K562 (cell line): ENCODE measurements at regions not wholly inside any gene's neighbourhood (a gene's known extent, or its start where the extent isn't known, plus 50 kb on each side); places are given as distances from the start of the nearest gene placed in this dataset.

Experiments used
- ATAC-seq: fragments of 200-7000 bp; cut with Tn5 transposase; 3 replicates; pipeline ENCODE4 v1.9.1; 2020; ENCODE audit warnings: moderate library complexity
- BruUV-seq: library from RNA; stranded (reverse); fragments of 400-500 nt; replicated peaks from 2 replicates; lab custom pipeline; 2021; lab: Mats Ljungman, UMichigan
- CTCF ChIA-PET: fragments of 300-600 bp; formaldehyde crosslinking; extraction: SDS; loops from one replicate; lab custom pipeline; 2021; ENCODE audit warnings: low intra/inter-chr PET ratio; lab: Yijun Ruan, JAX
- POLR2A ChIA-PET: fragments of 300-600, 350-650 bp; sonication (Branson Sonifier 250); formaldehyde crosslinking; extraction: SDS; loops from one replicate; lab custom pipeline; 2021; ENCODE audit warnings: antibody characterized with exemption, inconsistent platforms; lab: Yijun Ruan, JAX
- DNase-seq, 4 experiments: peaks; one replicate each; pipeline versions ENCODE4 v3.0.0 to v3.0.0-alpha.2; 2011 to 2018; ENCODE audit warnings: low spot score in 3 of 4, mixed read lengths in 3 of 4; ENCODE audit errors: extremely low read depth in 1 of 4
- FAIRE-seq: peaks from 2 replicates; lab custom pipeline; 2011; peaks lifted over from hg19 to GRCh38; lab: Jason Lieb, UNC
- H2AFZ ChIP-seq: 2 replicates; pipeline ENCODE4 v1.6.0; 2011; ENCODE audit warnings: low read depth, low read length, control low read depth, inconsistent platforms
- H3K27ac ChIP-seq: fragments of 200-600 bp; 3 replicates; pipeline ENCODE4 v1.8.0; 2011; ENCODE audit warnings: low read depth, mild to moderate bottlenecking, control low read depth, inconsistent platforms, low read length, moderate library complexity, mixed read lengths; ENCODE audit errors: extremely low read depth
- H3K27me3 ChIP-seq, 2 experiments: fragments of 300-600 bp in 1 of 2; 2 replicates in 1 of 2; 3 replicates in 1 of 2; pipeline versions ENCODE4 v1.6.0 to v1.8.0; 2011; ENCODE audit warnings: inconsistent platforms in 2 of 2, low read length in 2 of 2, mild to moderate bottlenecking in 1 of 2, mixed read lengths in 1 of 2, moderate library complexity in 1 of 2; ENCODE audit not compliant: control insufficient read depth in 2 of 2, insufficient read depth in 2 of 2
- H3K36me3 ChIP-seq: fragments of 300-600 bp; 3 replicates; pipeline ENCODE4 v1.8.0; 2011; ENCODE audit warnings: mild to moderate bottlenecking, low read length, inconsistent platforms; ENCODE audit not compliant: control insufficient read depth, insufficient read depth
- H3K4me1 ChIP-seq, 2 experiments: fragments of 200-600 bp in 1 of 2; replicated peaks in 1 of 2; 2 replicates in 1 of 2; 3 replicates in 1 of 2; pipeline versions ENCODE4 v1.5.1 to v1.8.0; 2011; ENCODE audit warnings: inconsistent platforms in 2 of 2, low read length in 2 of 2, mild to moderate bottlenecking in 1 of 2, mixed read lengths in 1 of 2, moderate library complexity in 1 of 2; ENCODE audit not compliant: control insufficient read depth in 2 of 2, insufficient read depth in 2 of 2
- H3K4me2 ChIP-seq: 2 replicates; pipeline ENCODE4 v1.6.1; 2011; ENCODE audit warnings: low read length, control low read depth, inconsistent platforms, mixed read lengths; ENCODE audit not compliant: insufficient read depth
- H3K4me3 ChIP-seq: fragments of 200-600 bp; sonication (generic), shearing (Covaris generic); 2 replicates; pipeline ENCODE4 v1.5.1; 2016; ENCODE audit warnings: control low read depth, inconsistent platforms
- H3K79me2 ChIP-seq: fragments of 200-600 bp; 3 replicates; pipeline ENCODE4 v1.8.0; 2011; ENCODE audit warnings: low read length, inconsistent platforms; ENCODE audit not compliant: control insufficient read depth, insufficient read depth
- H3K9ac ChIP-seq, 2 experiments: 2 replicates each; pipeline versions ENCODE4 v1.6.0 to v1.6.1; 2011; ENCODE audit warnings: low read depth in 2 of 2, low read length in 2 of 2, control low read depth in 1 of 2, inconsistent platforms in 1 of 2, mild to moderate bottlenecking in 1 of 2, mixed read lengths in 1 of 2; ENCODE audit not compliant: insufficient read depth in 1 of 2
- H3K9me1 ChIP-seq: one replicate; pipeline ENCODE4 v1.6.0; 2011; ENCODE audit warnings: inconsistent platforms, mild to moderate bottlenecking, low read length, moderate library complexity; ENCODE audit not compliant: control insufficient read depth, insufficient read depth
- H3K9me3 ChIP-seq: replicated peaks from 2 replicates; pipeline ENCODE4 v1.5.1; 2011; ENCODE audit warnings: low read depth, low read length, inconsistent platforms; ENCODE audit not compliant: control insufficient read depth, insufficient read depth
- H4K20me1 ChIP-seq: replicated peaks from 2 replicates; pipeline ENCODE4 v1.6.1; 2011; ENCODE audit warnings: low read length, inconsistent platforms, mixed read lengths; ENCODE audit not compliant: control insufficient read depth, insufficient read depth
- EGR1 ChIP-seq: fragments of 450-650 bp; conservative IDR thresholded peaks from 2 replicates; pipeline ENCODE4 v1.6.1; 2017; ENCODE audit warnings: mild to moderate bottlenecking
- ETS1 ChIP-seq: conservative IDR thresholded peaks from 2 replicates; pipeline ENCODE4 v1.6.1; 2011; ENCODE audit warnings: low read depth, mild to moderate bottlenecking, low read length; ENCODE audit not compliant: control insufficient read depth
- GATAD2B ChIP-seq: fragments of 450-650 bp; IDR thresholded peaks from 2 replicates; pipeline ENCODE4 v1.6.1; 2017; ENCODE audit warnings: mild to moderate bottlenecking, borderline replicate concordance
- HMG20A ChIP-seq: fragments of 450-650 bp; formaldehyde crosslinking; conservative IDR thresholded peaks from 2 replicates; pipeline ENCODE4 v1.4.0; 2020; ENCODE audit warnings: mild to moderate bottlenecking, mixed read lengths
- NONO ChIP-seq, 2 experiments: fragments of 200-400 bp in 1 of 2; fragments of 450-650 bp in 1 of 2; formaldehyde crosslinking in 1 of 2; IDR thresholded peaks; 2 replicates each; pipeline ENCODE4 v1.6.1; 2017; ENCODE audit warnings: low read depth in 2 of 2, mild to moderate bottlenecking in 2 of 2, moderate library complexity in 2 of 2, low read length in 1 of 2
- NR0B1 ChIP-seq: fragments of 450-650 bp; IDR thresholded peaks from one replicate; pipeline ENCODE4 v1.6.1; 2018; ENCODE audit warnings: mild to moderate bottlenecking, moderate library complexity; ENCODE audit not compliant: partially characterized antibody
- RBM39 ChIP-seq: fragments of 200-400 bp; formaldehyde crosslinking; optimal IDR thresholded peaks from 2 replicates; pipeline ENCODE3; 2018; ENCODE audit warnings: low read depth, low read length
- RFX7 ChIP-seq: fragments of 250-450 bp; sonication (Bioruptor Pico); IDR thresholded peaks from 2 replicates; pipeline ENCODE4 v1.5.1; 2021; ENCODE audit warnings: mild to moderate bottlenecking
- SAFB2 ChIP-seq: fragments of 200-400 bp; formaldehyde crosslinking; IDR thresholded peaks from 2 replicates; pipeline ENCODE4 v1.6.1; 2018; ENCODE audit warnings: borderline replicate concordance, low read length, low read depth, moderate library complexity; ENCODE audit not compliant: severe bottlenecking
- SIN3B ChIP-seq: fragments of 450-650 bp; IDR thresholded peaks from 2 replicates; pipeline ENCODE4 v1.6.1; 2017; ENCODE audit warnings: low read depth, mild to moderate bottlenecking, moderate library complexity
- THRA ChIP-seq: fragments of 450-650 bp; IDR thresholded peaks from 2 replicates; pipeline ENCODE4 v1.6.1; 2017; ENCODE audit warnings: mild to moderate bottlenecking, moderate library complexity
- ZNF212 ChIP-seq: fragments of 450-650 bp; formaldehyde crosslinking; IDR thresholded peaks from 2 replicates; pipeline ENCODE4 v1.4.0; 2020; ENCODE audit warnings: mild to moderate bottlenecking
- ZNF79 ChIP-seq: fragments of 250-450 bp; sonication (Bioruptor Pico); IDR thresholded peaks from 2 replicates; pipeline ENCODE4 v1.4.0; 2020; ENCODE audit warnings: low read depth, mild to moderate bottlenecking, moderate library complexity
- WGBS: fragments of 100-300 bp; shearing (Covaris generic); methylation state at CpG from one replicate; pipeline ENCODE4 v1.1.6; 2016; ENCODE audit warnings: low coverage, mixed read lengths; ENCODE audit not compliant: insufficient coverage; ENCODE audit errors: missing lambda C conversion rate; 5-methylcytosine and 5-hydroxymethylcytosine counted together
- in situ Hi-C: fragments of 300-500 bp; cut with MboI; formaldehyde crosslinking; loops from 4 replicates; pipeline ENCODE4 v1.15.0; 2018; ENCODE audit warnings: inconsistent platforms, mixed read lengths
- intact Hi-C: fragments of 100-400 bp; cut with micrococcal nuclease; formaldehyde crosslinking; loops from 2 replicates; pipeline ENCODE4 v1.14.2; 2022

- POLR2A ChIA-PET: no interaction called here
- H2AFZ ChIP-seq: no peak overlapping the region
- no peak for TF ChIP-seq GATAD2B
- TF ChIP-seq ZNF212 (CRISPR knock-in tag): no peak
- no peak for TF ChIP-seq HMG20A (CRISPR knock-in tag)
- no peaks in the 10 kb centered on the region for H4K20me1 ChIP-seq
- FAIRE-seq: no peak
- no TSS peak for BruUV-seq
- no peaks in the 10 kb centered on the region for H3K4me1 ChIP-seq
- WGBS: 66% methylated on average over 13 of the region's 13 CpGs
- CTCF ChIA-PET: no interaction called here
- H3K36me3 ChIP-seq: no peaks in the 10 kb centered on the region
- no peaks in the 10 kb centered on the region for H3K79me2 ChIP-seq
- in situ Hi-C loops (no loop called here), intact Hi-C loops (no loop called here)
- ATAC-seq: no peak
- no peaks in the 10 kb centered on the region for H3K9me3 ChIP-seq
- no peak overlapping the region for H3K27ac ChIP-seq
- no peaks in the 10 kb centered on the region for H3K9me1 ChIP-seq
- no peak overlapping the region for H3K4me2 ChIP-seq
- DNase-seq: no peak
- H3K27me3 ChIP-seq: no peaks in the 10 kb centered on the region
- H3K4me3 ChIP-seq: no peak overlapping the region
- no peak overlapping the region for H3K9ac ChIP-seq
Observed at GRCh38 chr3:177547711-177548350, 350.5 kb upstream of the TBL1XR1 start.

- WGBS: 42% methylated on average over 1 of the region's 1 CpG
Observed at GRCh38 chr3:177550667-177551066, 353.4 kb upstream of the TBL1XR1 start.

More at GRCh38 chr3:177550667-177551066, 353.4 kb upstream of the TBL1XR1 start:
- no peak for DNase-seq
- Histone ChIP-seq H2AFZ (no peak overlapping the region), H3K79me2 (no peaks in the 10 kb centered on the region), H3K4me3 (no peak overlapping the region), H3K9me3 (no peaks in the 10 kb centered on the region), H3K27ac (no peak overlapping the region), H3K4me1 (no peaks in the 10 kb centered on the region), H3K9ac (no peak overlapping the region), H3K9me1 (no peaks in the 10 kb centered on the region), H3K27me3 (no peaks in the 10 kb centered on the region), H3K4me2 (no peak overlapping the region), H4K20me1 (no peaks in the 10 kb centered on the region), H3K36me3 (no peaks in the 10 kb centered on the region)
- ATAC-seq: no peak
- ChIA-PET POLR2A (no interaction called here), CTCF (no interaction called here)
- TF ChIP-seq THRA (no peak), SAFB2 (no peak), ETS1 (no peak), EGR1 (no peak), RFX7 (no peak), NR0B1 (no peak), SIN3B (no peak), NONO (IDR thresholded peaks at IDR 0.05; ENCODE audit: low read depth in 2 of 2, low read length in 1 of 2) (no peak), ZNF79 (no peak), RBM39 (no peak)
- FAIRE-seq: no peak
- intact Hi-C loops: no loop called here
- BruUV-seq: no TSS peak
- in situ Hi-C loops: no loop called here
